ENCODE measurements at regions not wholly inside any gene's neighbourhood (a gene's known extent, or its start where the extent isn't known, plus 50 kb on each side); places are given as distances from the start of the nearest gene placed in this dataset.

- Histone ChIP-seq H3K27ac (ENCODE audit: extremely low read depth, low read depth, low read length) (no peak overlapping the region), H3K4me3 (ENCODE audit: low read depth, low read length) (no peak overlapping the region), H3K36me3 (ENCODE audit: control insufficient read depth in 2 of 2, insufficient read depth in 1 of 2, low read length in 2 of 2) (no peaks in the 10 kb centered on the region), H3K4me1 (ENCODE audit: control insufficient read depth, insufficient read depth, low read length) (no peaks in the 10 kb centered on the region), H3K9me3 (ENCODE audit: control insufficient read depth, insufficient read depth, low read depth, low read length) (no peaks in the 10 kb centered on the region)
- POLR2A ChIA-PET: no interaction called here
- no peak for TF ChIP-seq KLF8 (tag by site-specific recombination; IDR thresholded peaks at IDR 0.05)
- TF ChIP-seq ZNF223 (tag by site-specific recombination; IDR thresholded peaks at IDR 0.05): no peak
- TF ChIP-seq WT1 (tag by site-specific recombination; IDR thresholded peaks at IDR 0.05): no peak
- CTCF ChIA-PET: interaction anchor here (0.7 kb wide), 1 partner anchor 78 kb away, joined by 3 read pairs; no protein-coding TSS in a partner anchor
Measured at GRCh38 chr3:76479161-76479650, 560.7 kb upstream of the ROBO2 start.

- no peaks in the 10 kb centered on the region for H3K4me1 ChIP-seq (ENCODE audit: control insufficient read depth, insufficient read depth, low read length)
- POLR2A ChIA-PET: no interaction called here
- H3K4me3 ChIP-seq (ENCODE audit: low read depth, low read length): no peak overlapping the region
- TF ChIP-seq WT1 (tag by site-specific recombination; IDR thresholded peaks at IDR 0.05) (no peak), MEIS1 (CRISPR knock-in tag; IDR thresholded peaks at IDR 0.05; ENCODE audit: borderline replicate concordance) (no peak), ZNF350 (tag by site-specific recombination; IDR thresholded peaks at IDR 0.05) (no peak), ZNF843 (tag by site-specific recombination; IDR thresholded peaks at IDR 0.05) (no peak), ZNF433 (tag by site-specific recombination; IDR thresholded peaks at IDR 0.05; ENCODE audit: low read depth) (no peak), BCL11A (tag by site-specific recombination; IDR thresholded peaks at IDR 0.05; ENCODE audit: low read depth) (no peak), ZNF112 (tag by site-specific recombination; IDR thresholded peaks at IDR 0.05) (no peak), ZNF514 (tag by site-specific recombination; IDR thresholded peaks at IDR 0.05) (no peak), ZNF768 (tag by site-specific recombination; IDR thresholded peaks at IDR 0.05) (no peak)
- H3K36me3 ChIP-seq (ENCODE audit: control insufficient read depth in 2 of 2, insufficient read depth in 1 of 2, low read length in 2 of 2): no peaks in the 10 kb centered on the region
- H3K9me3 ChIP-seq (ENCODE audit: control insufficient read depth, insufficient read depth, low read depth, low read length): no peaks in the 10 kb centered on the region
- H3K27ac ChIP-seq (ENCODE audit: extremely low read depth, low read depth, low read length): no peak overlapping the region
- CTCF ChIA-PET: no interaction called here
Measured at GRCh38 chr3:76482510-76482909, 557.4 kb upstream of the ROBO2 start.

- TF ChIP-seq ZNF600 (tag by site-specific recombination; IDR thresholded peaks at IDR 0.05): no peak
- no peak for TF ChIP-seq ZFP3 (tag by site-specific recombination; IDR thresholded peaks at IDR 0.05; ENCODE audit: low read depth)
- TF ChIP-seq ZFHX2 (tag by site-specific recombination; conservative IDR thresholded peaks at IDR 0.05): no peak
- no peak for TF ChIP-seq ZNF350 (tag by site-specific recombination; IDR thresholded peaks at IDR 0.05)
- no peak for TF ChIP-seq ZNF169 (tag by site-specific recombination; IDR thresholded peaks at IDR 0.05)
- TF ChIP-seq KLF8 (tag by site-specific recombination; IDR thresholded peaks at IDR 0.05): no peak
- no peak for TF ChIP-seq HIC1 (tag by site-specific recombination; IDR thresholded peaks at IDR 0.05)
- no peak for TF ChIP-seq BCL11B (tag by site-specific recombination; IDR thresholded peaks at IDR 0.05; ENCODE audit: low read depth)
- no peak for TF ChIP-seq ZNF266 (tag by site-specific recombination; IDR thresholded peaks at IDR 0.05; ENCODE audit: low read depth)
- no peak for TF ChIP-seq SP7 (tag by site-specific recombination; IDR thresholded peaks at IDR 0.05)
- H3K36me3 ChIP-seq (ENCODE audit: control insufficient read depth in 2 of 2, insufficient read depth in 1 of 2, low read length in 2 of 2): no peaks in the 10 kb centered on the region
- no peaks in the 10 kb centered on the region for H3K9me3 ChIP-seq (ENCODE audit: control insufficient read depth, insufficient read depth, low read depth, low read length)
- H3K4me1 ChIP-seq (ENCODE audit: control insufficient read depth, insufficient read depth, low read length): no peaks in the 10 kb centered on the region
- H3K4me3 ChIP-seq (ENCODE audit: low read depth, low read length): no peak overlapping the region
- ChIA-PET CTCF (no interaction called here), POLR2A (no interaction called here)
- no peak overlapping the region for H3K27ac ChIP-seq (ENCODE audit: extremely low read depth, low read depth, low read length)
Measured at GRCh38 chr3:76487446-76487845, 552.5 kb upstream of the ROBO2 start.

GRCh38 chr3:76490064-76490463, 549.8 kb upstream of the ROBO2 start:
- no peak overlapping the region for H3K27ac ChIP-seq (ENCODE audit: extremely low read depth, low read depth, low read length)
- CTCF ChIA-PET: no interaction called here
- TF ChIP-seq ZSCAN16 (tag by site-specific recombination; IDR thresholded peaks at IDR 0.05): no peak
- no peak for TF ChIP-seq ZNF354C (tag by site-specific recombination; IDR thresholded peaks at IDR 0.05; ENCODE audit: borderline replicate concordance, low read depth)
- no peak for TF ChIP-seq ZNF146 (tag by site-specific recombination; IDR thresholded peaks at IDR 0.05)
- no peak for TF ChIP-seq ZSCAN23 (tag by site-specific recombination; IDR thresholded peaks at IDR 0.05)
- TF ChIP-seq ZFP41 (tag by site-specific recombination; IDR thresholded peaks at IDR 0.05; ENCODE audit: borderline replicate concordance): no peak
- no peak for TF ChIP-seq ZNF792 (tag by site-specific recombination; IDR thresholded peaks at IDR 0.05)
- TF ChIP-seq ZNF658 (tag by site-specific recombination; IDR thresholded peaks at IDR 0.05): no peak
- TF ChIP-seq PATZ1 (tag by site-specific recombination; IDR thresholded peaks at IDR 0.05): no peak
- no peaks in the 10 kb centered on the region for H3K9me3 ChIP-seq (ENCODE audit: control insufficient read depth, insufficient read depth, low read depth, low read length)
- no peak overlapping the region for H3K4me3 ChIP-seq (ENCODE audit: low read depth, low read length)
- no peaks in the 10 kb centered on the region for H3K4me1 ChIP-seq (ENCODE audit: control insufficient read depth, insufficient read depth, low read length)
- POLR2A ChIA-PET: no interaction called here
- H3K36me3 ChIP-seq (ENCODE audit: control insufficient read depth in 2 of 2, insufficient read depth in 1 of 2, low read length in 2 of 2): no peaks in the 10 kb centered on the region
